ENCODE measurements at regions not wholly inside any gene's neighbourhood (a gene's known extent, or its start where the extent isn't known, plus 50 kb on each side); places are given as distances from the start of the nearest gene placed in this dataset.

DNA sequence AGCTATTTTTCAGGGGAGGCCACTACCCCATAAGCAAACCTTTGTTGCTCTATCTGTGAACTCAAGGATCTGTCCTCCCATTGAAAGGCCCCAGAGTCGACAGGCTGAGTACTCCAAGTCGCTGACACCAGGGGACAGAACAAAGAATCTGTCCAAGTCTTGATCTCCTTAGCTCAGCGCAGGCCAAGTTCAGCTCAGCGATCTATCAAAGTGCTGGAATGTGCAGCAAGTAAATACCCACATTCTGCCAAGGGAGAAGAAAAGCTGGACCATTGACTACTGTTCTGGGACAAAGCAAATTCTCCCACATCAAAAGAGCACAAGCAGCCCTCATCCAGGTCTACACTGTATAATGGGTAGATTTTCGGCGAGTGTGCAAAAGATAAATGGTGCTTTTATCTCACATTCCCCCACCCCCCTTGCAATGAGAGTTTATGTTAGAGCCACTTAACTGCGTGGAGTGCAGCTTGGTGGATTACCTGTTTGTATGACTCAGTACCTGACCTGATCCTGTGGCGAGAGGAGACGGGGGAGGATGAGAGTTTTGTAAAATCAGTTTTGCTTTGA is 391.7 kb upstream of the SGCG start:
- TF ChIP-seq CTCF (IDR thresholded peaks at IDR 0.05) (no peak), POLR2A (IDR thresholded peaks at IDR 0.05) (no peak)

All from testis (tissue), 2 donors.